GM19455 (cell line): ENCODE measurements at regions not wholly inside any gene's neighbourhood (a gene's known extent, or its start where the extent isn't known, plus 50 kb on each side); places are given as distances from the start of the nearest gene placed in this dataset.

Experiments
- ATAC-seq: cut with Tn5 transposase; IDR thresholded peaks from one replicate; pipeline ENCODE4 v1.9.1; 2021; ENCODE audit not compliant: unreplicated experiment

DNA sequence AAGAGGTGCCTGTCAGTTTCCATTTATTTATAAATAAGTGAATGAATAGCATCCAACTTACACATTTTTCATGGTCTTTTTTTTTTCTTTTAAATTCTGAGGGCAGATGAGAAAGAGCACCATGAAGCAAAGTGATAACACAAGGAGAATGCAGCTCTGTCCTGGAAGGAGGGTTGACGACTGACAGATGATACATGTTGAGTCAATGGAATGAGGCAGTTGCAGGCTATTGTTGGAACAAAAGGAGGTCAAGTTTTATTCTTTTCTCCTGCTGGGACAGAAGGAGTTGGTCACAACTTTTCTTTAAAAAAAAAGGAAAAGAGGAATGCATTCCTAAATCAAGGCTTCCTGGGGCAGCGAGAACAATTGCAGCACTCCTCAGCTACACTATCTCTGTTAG is 119.9 kb upstream of the PLEKHG7 start:
- no peak for ATAC-seq

DNA sequence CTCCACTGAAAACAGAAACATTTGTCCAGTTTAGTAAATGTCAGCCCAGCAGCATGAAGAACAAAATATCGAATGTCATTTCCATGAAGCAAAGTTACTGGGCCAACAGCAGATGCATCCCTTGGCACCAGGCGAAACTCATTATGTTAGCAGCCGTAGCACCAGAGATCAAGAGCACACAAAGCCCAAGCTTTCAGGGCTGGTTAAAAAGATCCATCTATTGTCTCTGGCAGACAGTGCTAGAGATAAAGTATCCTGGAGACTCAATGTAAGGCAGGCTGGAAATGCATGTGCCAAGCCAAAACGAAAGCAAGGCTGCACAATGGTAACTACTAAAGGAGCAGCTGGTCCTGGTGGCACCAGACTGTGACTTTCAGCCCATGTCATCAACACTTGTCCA is 120.3 kb upstream of the PLEKHG7 start:
- no peak for ATAC-seq

DNA sequence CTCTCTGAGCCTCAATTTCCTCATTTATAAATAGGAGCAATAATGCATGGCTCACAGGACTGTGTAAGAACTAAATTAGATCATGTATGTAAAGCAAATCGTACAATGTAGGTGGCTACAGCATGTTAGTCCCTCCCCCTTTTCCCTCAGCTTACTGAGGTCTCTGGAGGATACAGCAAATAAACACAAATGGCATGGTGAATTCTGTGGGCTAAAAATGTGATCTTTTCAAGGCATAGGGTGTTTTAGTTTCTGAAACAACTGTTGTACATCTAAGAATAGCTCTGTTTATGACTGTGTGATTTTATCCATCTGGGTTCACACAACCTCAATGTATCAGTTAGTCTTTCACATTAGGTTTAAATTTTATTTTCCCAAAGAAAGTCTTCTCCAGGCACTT is 121.2 kb upstream of the PLEKHG7 start:
- ATAC-seq = no peak

DNA sequence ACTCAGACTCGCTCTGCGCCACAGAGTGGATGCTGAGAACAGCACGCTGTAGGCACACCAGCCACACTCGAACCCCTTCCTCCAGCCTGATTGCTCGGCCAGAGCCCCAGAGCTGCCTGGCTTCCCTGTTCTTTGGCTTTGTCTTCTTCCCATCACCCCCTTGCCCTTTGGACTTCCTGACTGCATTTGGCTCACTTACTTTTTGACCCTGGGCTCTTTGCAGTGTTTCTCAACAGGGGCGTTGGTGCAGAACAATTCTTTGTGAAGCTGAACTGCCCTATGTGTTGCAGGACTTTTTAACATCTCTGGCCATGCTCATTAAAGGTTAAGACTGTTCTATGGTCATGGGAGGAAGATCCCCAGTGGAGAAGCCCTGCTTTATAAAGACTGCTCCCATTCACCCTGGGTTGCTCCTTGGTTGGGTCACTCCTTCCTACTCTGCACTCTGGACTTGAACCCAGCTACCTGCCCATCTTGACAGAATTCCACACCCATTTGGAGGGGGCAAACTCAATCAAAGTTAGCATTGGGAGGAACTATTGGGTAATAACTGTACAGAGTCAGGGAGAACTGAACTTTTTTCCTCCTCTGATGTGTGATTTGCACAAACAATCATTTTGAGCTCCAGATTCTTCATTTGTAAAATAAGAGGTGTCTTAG is 127.7 kb upstream of the PLEKHG7 start:
- ATAC-seq = no peak

DNA sequence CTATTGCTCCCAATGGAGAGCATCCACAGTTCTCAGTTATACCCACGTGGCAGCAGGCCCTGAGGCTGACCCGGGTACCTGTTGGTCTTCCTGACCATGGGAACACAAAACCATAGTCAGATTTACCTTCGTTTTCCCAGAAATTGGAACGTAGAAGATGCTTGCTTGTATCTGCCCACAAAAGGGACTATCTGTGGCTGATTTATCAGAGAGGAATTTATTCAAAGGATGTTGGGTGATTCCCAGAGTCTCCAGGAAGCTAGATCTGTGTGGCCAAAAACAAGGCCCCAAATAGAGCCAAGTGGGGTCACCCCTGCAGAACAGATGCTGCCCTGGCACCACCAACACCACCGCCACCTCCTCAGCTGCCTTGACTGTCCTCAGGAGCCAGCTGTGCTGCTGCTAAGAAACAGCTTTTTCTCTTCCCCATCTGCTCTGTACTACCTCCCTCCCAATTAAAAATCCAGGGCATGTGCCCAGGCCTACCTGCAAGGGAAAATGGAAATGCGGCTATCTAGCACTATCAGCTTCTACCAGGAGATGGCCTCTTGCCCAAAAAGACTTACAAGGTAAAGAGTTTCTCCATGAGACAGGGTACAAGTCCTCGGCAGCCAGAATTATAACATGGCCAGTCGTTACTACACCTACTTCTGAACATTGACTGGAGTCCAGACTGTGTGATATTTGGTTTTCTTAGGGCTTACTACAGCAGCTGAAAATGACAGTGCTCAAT is 128.6 kb upstream of the PLEKHG7 start:
- ATAC-seq = no peak

DNA sequence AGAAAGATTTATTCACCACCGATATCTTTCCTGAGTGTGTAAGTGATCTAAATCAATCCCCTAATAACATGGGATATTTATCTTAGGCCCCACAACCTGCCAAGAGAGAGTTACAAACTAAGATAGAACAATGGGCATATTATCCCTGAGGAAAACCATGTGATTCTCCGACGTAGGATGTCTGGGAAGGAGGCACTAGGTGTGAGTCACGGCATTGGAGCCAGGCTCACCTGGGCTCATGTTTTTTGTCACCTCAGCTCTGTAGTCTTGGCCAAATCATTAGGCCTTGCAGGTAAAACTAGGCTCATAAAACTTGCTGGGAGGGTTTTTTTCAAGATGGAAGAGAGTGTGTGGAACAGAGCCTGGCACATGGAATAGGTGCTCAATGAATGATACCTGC is 129.7 kb upstream of the PLEKHG7 start:
- no peak for ATAC-seq

DNA sequence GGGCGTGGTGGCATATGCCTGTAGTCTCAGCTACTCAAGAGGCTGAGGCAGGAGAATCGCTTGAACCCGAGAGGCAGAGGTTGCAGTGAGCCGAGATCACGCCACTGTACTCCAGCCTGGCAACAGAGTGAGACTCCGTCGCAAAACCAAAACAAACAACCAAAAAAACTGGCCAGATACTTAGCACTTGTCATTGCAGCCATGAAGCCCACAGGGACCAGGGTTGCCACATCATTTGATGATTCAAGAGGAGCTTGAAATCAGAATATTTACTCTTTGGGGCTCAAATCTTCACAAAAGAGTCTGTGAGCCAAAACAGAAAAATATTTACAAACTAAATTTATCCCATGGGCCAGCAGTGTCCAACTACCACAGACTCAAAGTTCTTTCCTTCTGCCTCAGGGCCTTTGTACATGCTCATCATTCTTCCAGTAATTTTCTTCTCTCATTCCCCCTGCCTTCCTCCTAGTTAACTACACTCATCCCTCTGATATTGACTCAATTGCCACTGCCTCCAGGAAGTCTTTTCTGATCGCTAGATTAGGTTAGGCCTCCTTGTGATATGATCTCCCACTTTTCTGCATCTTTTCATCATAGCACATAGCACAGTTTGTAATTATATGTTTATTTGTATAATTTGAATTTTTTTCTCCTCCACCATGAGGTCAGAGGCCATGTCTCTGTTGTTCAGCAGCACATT is 130.8 kb upstream of the PLEKHG7 start:
- ATAC-seq = no peak

DNA sequence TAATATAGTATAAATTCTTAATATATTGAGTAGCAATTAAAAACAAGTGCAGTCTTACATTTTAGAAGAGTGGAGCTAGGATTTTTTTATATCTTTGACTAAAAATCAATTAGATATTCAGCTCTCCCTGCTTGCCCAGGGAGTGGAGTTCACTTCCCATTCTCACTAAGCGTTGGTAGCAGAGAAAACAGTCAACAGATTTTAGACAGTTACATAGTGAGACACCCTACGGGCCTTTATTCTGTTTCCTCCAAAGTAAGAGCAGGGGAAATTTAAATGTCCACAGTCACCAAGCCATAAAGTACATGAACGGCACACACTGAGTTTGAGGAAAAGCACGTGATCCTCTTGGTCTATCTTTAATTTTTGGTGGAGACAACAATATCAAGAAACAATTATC is 131.6 kb upstream of the PLEKHG7 start:
- no peak for ATAC-seq

DNA sequence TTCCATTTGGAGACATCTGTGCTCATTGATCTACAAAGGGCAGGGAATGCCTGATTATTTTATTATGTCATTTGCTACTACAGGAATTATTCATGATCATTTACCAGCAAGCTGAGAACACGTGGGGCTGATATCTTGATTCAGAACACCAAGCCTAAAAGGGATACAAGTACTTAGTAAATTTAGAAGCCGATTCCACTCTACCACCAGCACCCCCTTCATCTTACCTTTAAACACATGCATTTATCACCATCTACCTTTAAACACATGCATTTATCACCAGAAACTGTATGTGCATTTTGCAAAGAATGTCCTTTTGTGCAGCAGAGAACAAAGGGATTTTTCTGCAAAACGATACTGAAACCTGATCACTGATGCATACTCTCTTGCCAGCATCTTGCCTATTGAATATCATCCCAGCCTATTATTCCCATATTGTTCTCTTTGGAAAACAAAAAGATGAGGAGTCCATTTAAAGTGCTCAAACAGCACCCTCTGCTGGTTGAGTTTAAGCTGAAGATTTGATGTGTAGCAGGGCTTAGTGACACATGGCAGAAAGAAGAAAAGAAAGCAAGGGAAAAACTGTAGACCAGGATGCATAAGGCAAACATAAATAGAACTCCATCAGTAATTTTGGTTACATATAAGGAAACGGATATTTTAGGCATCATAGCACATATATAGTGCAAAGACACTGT is 132.6 kb upstream of the PLEKHG7 start:
- ATAC-seq = peak; percentile 93

DNA sequence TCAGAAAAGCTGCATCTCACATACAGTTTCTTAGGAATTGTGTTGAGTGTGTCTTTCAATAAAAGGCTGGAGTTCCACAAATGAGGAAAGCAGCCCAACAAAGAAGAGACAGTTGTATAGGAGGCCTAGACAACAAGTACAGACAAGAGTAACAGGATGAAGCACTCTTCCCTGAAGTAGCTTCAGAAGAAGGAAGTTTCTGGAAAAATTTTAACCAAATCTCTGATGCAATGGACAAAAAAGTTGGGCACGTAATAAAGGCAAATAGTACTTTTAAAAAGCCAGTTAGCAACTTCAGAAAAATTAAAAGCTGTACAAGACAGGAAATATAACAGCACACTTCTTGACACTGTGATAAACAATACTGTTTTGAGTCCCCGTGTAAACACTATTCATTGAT is 134.1 kb upstream of the PLEKHG7 start:
- no peak for ATAC-seq

DNA sequence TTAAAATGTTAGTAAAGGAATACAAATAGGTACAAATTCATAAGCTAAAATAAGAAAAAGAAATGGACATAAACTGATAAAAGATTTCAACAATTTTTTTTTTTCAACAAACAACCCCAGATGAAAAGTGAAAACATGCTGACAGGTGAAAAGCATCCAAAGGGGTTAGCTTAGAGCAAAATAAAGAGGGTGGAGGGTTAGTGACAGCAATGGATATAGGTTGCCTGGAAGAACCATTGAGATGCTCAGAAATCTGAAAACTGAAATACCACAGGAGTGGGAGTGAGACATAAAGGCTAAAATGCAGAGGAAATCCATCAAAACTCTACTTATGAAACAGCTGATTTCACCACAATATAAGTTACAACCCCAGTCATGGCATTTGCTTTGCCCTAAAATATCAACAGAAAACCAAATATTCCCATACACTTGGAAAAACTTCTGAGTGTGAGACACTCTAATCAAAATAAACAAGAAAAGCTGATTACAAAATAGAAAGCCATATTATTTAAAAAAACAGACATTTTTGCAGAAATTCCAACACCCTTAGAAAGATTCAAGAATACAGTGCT is 136.3 kb upstream of the PLEKHG7 start:
- ATAC-seq = no peak

DNA sequence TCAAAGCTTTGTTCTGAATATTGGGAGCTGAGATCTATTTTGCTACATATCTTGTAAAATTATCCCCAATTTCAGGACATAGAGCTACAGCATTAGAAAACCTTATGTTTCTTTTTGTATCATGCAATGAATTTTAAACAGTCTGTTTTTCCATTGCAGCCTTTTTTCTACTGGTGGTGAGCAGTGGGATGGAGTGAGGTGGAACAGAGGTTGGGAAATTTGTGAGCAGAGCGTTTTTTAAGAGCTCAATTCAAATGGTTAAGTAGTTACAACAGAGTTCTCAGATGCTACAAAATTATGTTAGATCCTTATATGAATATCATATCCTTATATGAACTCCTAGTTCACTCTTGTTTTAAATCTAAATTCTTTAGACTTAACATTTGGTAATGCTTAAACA is 139.0 kb upstream of the PLEKHG7 start:
- no peak for ATAC-seq

DNA sequence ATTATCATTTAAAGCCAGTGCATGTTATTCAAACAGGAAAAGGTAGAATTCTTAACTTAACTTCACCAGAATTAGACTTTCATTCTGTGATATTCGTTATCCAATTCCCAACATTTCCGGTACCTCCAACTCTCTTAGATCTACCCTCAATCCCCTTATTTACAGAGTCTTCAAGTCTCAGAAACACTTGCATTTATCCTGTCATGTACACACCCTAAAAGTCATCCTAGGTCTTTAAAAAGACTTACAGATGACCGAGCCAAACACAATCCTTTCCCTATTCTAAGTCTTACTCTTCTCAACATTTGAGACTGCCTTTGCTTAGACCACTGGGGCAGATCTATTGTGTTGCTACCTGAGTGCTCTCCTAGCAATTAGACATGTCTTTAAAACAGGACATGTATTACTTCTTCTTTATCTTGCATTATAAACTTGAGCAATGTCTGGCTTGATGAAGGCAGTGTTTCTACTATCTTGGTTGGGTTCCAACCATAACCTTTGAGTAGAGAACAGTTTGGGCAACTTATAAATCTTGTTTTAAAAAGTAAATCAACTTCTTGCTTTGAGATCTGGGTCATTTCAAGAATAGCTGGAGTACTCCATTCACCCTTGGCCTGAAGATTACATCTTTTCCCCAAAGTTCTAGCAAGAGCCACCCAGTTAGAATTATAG is 140.6 kb upstream of the PLEKHG7 start:
- ATAC-seq = no peak

DNA sequence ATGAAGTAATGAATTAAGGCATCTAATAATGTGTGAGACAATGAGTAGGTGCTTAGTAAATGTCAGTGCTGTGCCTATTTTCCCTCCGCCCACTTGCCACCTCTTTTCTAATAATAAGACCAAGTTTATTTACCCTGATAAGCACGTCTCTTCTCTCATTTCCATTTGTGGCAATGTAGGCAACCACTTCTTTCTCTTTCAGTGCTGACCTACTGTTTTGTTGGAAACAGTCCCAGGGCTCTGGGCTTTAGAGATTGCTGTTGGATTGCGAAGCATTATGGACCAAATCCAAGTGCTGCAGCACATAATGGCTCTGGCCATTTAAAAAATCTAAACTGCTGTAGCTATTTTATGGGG is 141.3 kb upstream of the PLEKHG7 start:
- ATAC-seq = no peak

DNA sequence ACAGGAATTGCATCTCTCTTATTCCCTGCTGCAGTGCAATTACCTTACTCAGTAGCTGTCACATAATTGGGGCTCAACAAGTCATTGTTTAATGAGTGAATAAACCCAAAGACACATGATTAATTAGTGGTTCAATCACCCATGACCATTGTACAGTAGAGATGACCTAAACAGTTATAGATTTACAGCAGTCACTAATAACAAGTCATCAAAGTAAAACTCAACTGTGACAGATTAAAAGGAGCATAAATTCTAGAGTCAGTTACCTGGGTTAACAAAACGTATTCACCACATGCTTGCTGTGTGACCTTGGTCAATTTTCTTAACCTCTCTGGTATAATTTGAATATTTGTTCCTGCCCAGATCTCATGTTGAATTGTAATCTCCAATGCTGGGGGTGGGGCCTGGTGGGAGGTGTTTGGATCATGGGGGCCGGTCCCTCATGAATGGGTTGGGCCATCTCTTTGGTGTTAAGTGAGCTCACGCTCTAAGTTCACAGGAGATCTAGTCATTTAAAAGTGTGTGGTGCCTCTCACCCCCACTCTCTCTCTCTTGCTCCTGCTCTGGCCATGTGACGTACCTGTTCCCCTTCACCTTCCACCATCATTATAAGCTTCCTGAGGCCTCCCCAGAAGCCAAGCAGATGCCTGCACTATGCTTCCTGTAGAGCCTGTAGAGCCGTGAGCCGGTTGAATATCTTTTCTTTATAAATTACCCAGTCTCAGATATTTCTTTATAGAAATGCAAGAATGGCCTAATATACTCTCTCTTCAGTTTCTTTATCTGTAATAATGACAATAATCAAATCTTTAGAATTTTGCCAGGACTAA is 141.9 kb upstream of the PLEKHG7 start:
- ATAC-seq = no peak

DNA sequence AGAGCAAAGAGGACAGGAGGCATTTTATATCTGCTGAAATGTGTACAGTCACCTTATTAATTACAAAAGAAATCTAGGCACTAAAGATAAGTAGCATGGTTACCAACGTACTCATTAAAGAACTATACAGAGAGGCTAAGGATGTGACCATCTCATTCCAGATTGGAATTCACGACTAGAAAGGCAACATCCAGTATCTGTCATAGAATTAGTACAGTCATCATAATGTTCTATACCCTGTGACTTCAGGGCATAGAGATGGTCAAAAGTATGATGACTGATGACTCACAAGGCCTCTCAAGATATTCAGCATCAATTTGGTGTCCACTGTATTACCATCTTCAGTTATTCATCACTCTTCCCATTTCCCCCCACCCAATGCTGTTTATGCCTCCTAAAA is 144.0 kb upstream of the PLEKHG7 start:
- ATAC-seq = no peak

DNA sequence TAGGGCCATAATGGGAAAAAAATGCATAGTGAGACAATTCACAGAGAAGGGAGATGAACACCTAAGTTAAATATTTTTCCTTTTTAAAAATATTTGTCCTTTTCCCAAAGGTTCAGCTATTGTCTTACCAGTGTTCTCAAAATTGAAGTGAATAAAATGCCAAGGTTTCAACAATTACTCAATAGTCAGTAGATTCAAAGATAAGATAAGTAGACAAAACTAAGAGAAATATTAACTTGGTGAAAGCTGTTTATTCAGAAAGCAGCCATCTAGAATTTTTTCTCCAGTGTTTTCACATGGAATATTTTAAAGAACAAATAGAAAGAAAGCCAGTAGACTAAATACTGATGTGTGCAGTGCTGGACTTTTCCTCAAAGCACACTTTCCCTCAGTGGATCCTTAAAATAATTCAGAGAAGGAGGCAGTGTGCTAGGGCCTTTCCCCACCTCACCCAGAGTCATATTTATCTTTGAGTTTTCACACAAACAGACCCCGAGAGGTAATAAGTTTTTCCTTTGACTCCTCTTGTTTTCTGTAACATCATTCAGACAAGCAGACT is 144.5 kb upstream of the PLEKHG7 start:
- no peak for ATAC-seq

DNA sequence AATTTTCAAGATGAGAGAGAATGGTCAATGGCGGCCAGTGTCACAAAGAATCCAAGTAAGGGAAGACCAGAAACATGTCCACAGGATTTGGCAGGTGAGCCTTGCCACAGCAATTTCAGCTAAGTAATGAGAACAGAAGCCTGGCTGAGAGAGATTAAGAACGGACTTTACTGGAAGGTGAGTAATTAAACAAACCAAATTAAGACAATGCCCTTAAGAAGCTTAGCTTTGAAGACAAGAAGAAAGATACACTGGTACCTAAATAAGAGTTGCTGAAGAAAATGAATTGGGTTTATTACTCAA is 145.4 kb upstream of the PLEKHG7 start:
- no peak for ATAC-seq

DNA sequence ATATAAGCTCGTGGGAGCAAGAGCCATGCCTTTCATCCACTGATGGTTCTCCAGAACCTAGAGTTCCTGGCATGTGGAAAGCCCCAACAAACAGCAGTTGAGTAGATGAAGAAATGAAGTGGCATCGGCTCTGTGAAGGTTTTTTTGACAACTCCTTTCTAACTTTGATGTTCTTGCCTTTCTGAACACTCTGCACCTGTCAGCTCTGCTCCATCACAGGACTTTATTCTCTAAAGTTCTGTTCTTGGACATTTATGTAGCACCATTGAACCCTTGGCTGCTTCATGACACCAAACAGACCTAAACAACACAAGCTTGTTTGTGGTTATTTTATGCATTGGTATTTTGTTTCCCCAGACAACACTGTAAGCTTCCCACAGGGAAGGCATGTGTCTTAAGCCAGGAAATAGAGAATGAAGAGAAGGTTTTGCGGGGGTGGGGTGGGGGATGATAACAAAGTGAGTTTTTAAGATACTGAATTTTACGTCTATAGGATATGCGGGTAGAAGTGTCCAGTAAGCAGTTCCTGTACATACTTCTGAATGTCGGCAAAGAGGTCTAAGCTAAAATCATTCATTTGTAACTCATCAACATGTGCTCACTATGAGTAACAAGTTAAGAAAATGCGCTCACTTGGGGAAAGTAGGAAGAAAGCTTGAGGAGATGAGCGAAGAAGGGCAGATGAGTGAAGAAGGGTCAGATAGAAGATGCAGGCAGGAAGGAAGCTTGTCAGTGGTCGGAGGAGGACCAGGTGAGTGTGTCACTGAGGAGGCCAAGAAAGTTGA is 146.0 kb upstream of the PLEKHG7 start:
- peak; percentile 33 for ATAC-seq
